ENCODE measurements at regions not wholly inside any gene's neighbourhood (a gene's known extent, or its start where the extent isn't known, plus 50 kb on each side); places are given as distances from the start of the nearest gene placed in this dataset.

DNA sequence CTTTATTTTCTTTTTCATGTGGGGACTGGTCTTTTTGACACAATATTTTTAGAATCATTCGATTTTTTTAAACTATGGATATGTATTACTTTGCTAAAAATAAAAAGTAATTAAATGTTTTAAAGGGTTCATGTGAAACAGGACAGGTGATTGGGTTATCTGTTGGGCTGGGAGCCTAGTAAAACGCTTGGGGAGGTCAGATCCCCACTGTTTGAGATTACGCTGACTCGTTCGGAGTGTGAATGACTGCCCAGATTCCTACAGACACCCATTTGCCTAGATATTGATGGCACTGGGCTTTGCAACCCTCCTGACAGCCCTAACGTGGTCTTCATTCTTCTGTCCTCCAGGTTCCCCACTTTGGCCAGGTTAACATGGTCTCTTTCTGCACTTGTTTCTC is 62.9 kb upstream of the UBASH3B start:
- intact Hi-C loops (cut with micrococcal nuclease) = no loop called here
- no peaks in the 10 kb centered on the region for H4K20me1 ChIP-seq (ENCODE audit: insufficient read depth)
- H3K9ac ChIP-seq (ENCODE audit: low read length) = no peak overlapping the region
- H3K4me3 ChIP-seq (replicated peaks in 1 of 2; ENCODE audit: low read depth in 1 of 2, low read length in 2 of 2) = no peak overlapping the region
- RAD21 ChIA-PET (ENCODE audit: low non-redundant PET in 1 of 2, low total read pairs in 2 of 2, uncharacterized antibody in 2 of 2, unreplicated experiment in 2 of 2) = no interaction called here
- BruUV-seq (replicated peaks) = no TSS peak
- ATAC-seq (no peak), DNase-seq (ENCODE audit: low read depth, low spot score) (no peak)
- TF ChIP-seq RAD21 (IDR thresholded peaks at IDR 0.05; ENCODE audit: low read depth) = no peak
- no peak for TF ChIP-seq SIN3A (IDR thresholded peaks at IDR 0.05; ENCODE audit: low read depth)
- no peak for TF ChIP-seq POLR2A (IDR thresholded peaks at IDR 0.05; ENCODE audit: borderline replicate concordance, extremely low read depth, insufficient read depth, insufficient read length)
- no peak for TF ChIP-seq SRF (IDR thresholded peaks at IDR 0.05; ENCODE audit: low read depth)
- CTCF ChIA-PET = interaction anchor here (1.0 kb wide), 1 partner anchor 10 kb away, joined by 3 read pairs; no protein-coding TSS in a partner anchor
- no peaks in the 10 kb centered on the region for H3K4me1 ChIP-seq (ENCODE audit: control insufficient read depth in 1 of 2, insufficient read depth in 2 of 2, low read length in 2 of 2)
- H3K27me3 ChIP-seq (ENCODE audit: insufficient read depth, low read length) = no peaks in the 10 kb centered on the region
- no peaks in the 10 kb centered on the region for H3K9me2 ChIP-seq (ENCODE audit: insufficient read depth)
- no peak overlapping the region for H3K27ac ChIP-seq (ENCODE audit: low read depth, low read length)
- POLR2A ChIA-PET = no interaction called here
- H2AFZ ChIP-seq (ENCODE audit: low read depth, low read length, poor library complexity, severe bottlenecking) = no peak overlapping the region
- no peaks in the 10 kb centered on the region for H3K9me3 ChIP-seq (ENCODE audit: control insufficient read depth in 1 of 2, insufficient read depth in 1 of 2, low read depth in 1 of 2, low read length in 2 of 2)
- no peak overlapping the region for H3K4me2 ChIP-seq (ENCODE audit: low read length)
- H3K79me2 ChIP-seq (ENCODE audit: insufficient read depth, low read length) = no peaks in the 10 kb centered on the region
- no peaks in the 10 kb centered on the region for H3K36me3 ChIP-seq (ENCODE audit: control insufficient read depth in 1 of 2, insufficient read depth in 2 of 2, low read length in 2 of 2)

DNA sequence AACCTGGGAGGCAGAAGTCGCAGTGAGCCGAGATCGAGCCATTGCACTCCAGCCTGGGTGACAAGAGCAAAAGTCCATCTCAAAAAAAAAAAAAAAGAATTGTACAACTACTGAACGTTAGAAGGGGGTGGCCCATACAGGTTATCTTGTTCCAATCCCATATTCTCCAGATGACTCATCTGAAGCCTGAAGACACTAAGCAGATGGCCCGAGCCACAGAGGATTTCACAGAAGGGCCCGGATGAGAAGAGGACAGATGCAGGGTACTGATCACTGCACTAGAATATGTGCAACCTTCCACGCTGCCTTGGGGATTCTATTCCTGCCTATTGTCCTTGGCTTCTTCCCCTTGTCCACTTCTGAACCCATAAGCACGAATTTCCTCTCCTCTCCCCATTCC is 70.9 kb upstream of the UBASH3B start:
- H3K9me3 ChIP-seq (ENCODE audit: control insufficient read depth in 1 of 2, insufficient read depth in 1 of 2, low read depth in 1 of 2, low read length in 2 of 2) = no peaks in the 10 kb centered on the region; a peak in 1 of 4 replicates
- DNase-seq (ENCODE audit: low read depth, low spot score) = no peak
- H3K4me2 ChIP-seq (ENCODE audit: low read length) = no peak overlapping the region
- H3K4me3 ChIP-seq (replicated peaks in 1 of 2; ENCODE audit: low read depth in 1 of 2, low read length in 2 of 2) = no peak overlapping the region
- peaks cover 5 to 15% of the 10 kb centered on the region in 2 experiments for H3K4me1 ChIP-seq (ENCODE audit: control insufficient read depth in 1 of 2, insufficient read depth in 2 of 2, low read length in 2 of 2)
- CTCF ChIA-PET = no interaction called here
- no peak overlapping the region for H3K27ac ChIP-seq (ENCODE audit: low read depth, low read length)
- no peaks in the 10 kb centered on the region for H3K79me2 ChIP-seq (ENCODE audit: insufficient read depth, low read length)
- no TSS peak for BruUV-seq (replicated peaks)
- H3K36me3 ChIP-seq (ENCODE audit: control insufficient read depth in 1 of 2, insufficient read depth in 2 of 2, low read length in 2 of 2) = no peaks in the 10 kb centered on the region
- no peak overlapping the region for H3K9ac ChIP-seq (ENCODE audit: low read length)
- H4K20me1 ChIP-seq (ENCODE audit: insufficient read depth) = no peaks in the 10 kb centered on the region
- H3K27me3 ChIP-seq (ENCODE audit: insufficient read depth, low read length) = no peaks in the 10 kb centered on the region
- no peaks in the 10 kb centered on the region for H3K9me2 ChIP-seq (ENCODE audit: insufficient read depth)
- RAD21 ChIA-PET (ENCODE audit: low non-redundant PET in 1 of 2, low total read pairs in 2 of 2, uncharacterized antibody in 2 of 2, unreplicated experiment in 2 of 2) = no interaction called here
- POLR2A ChIA-PET = interaction anchor here (0.7 kb wide), 1 partner anchor 930 kb away, joined by 5 read pairs; no protein-coding TSS in a partner anchor
- intact Hi-C loops (cut with micrococcal nuclease) = loop anchor here (5.0 to 10.0 kb wide), 2 partner anchors 468 to 930 kb away; no protein-coding TSS in a partner anchor
- ATAC-seq = no peak
- H2AFZ ChIP-seq (ENCODE audit: low read depth, low read length, poor library complexity, severe bottlenecking) = no peak overlapping the region
- no peak for TF ChIP-seq FOSL1 (IDR thresholded peaks at IDR 0.05; ENCODE audit: low read depth)
- no peak for TF ChIP-seq CBX3 (IDR thresholded peaks at IDR 0.05; ENCODE audit: low read depth)
- TF ChIP-seq TCF7L2 (IDR thresholded peaks at IDR 0.05; ENCODE audit: borderline replicate concordance, extremely low read depth, insufficient read depth, insufficient read length) = no peak
- TF ChIP-seq ATF3 (IDR thresholded peaks at IDR 0.05) = no peak
- TF ChIP-seq, protein P1, sequence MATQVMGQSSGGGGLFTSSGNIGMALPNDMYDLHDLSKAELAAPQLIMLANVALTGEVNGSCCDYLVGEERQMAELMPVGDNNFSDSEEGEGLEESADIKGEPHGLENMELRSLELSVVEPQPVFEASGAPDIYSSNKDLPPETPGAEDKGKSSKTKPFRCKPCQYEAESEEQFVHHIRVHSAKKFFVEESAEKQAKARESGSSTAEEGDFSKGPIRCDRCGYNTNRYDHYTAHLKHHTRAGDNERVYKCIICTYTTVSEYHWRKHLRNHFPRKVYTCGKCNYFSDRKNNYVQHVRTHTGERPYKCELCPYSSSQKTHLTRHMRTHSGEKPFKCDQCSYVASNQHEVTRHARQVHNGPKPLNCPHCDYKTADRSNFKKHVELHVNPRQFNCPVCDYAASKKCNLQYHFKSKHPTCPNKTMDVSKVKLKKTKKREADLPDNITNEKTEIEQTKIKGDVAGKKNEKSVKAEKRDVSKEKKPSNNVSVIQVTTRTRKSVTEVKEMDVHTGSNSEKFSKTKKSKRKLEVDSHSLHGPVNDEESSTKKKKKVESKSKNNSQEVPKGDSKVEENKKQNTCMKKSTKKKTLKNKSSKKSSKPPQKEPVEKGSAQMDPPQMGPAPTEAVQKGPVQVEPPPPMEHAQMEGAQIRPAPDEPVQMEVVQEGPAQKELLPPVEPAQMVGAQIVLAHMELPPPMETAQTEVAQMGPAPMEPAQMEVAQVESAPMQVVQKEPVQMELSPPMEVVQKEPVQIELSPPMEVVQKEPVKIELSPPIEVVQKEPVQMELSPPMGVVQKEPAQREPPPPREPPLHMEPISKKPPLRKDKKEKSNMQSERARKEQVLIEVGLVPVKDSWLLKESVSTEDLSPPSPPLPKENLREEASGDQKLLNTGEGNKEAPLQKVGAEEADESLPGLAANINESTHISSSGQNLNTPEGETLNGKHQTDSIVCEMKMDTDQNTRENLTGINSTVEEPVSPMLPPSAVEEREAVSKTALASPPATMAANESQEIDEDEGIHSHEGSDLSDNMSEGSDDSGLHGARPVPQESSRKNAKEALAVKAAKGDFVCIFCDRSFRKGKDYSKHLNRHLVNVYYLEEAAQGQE (IDR thresholded peaks at IDR 0.05; ENCODE audit: low read depth) = no peak
- no peak for TF ChIP-seq EZH2phosphoT487 (IDR thresholded peaks at IDR 0.05; ENCODE audit: borderline replicate concordance)
- TF ChIP-seq, protein P2, sequence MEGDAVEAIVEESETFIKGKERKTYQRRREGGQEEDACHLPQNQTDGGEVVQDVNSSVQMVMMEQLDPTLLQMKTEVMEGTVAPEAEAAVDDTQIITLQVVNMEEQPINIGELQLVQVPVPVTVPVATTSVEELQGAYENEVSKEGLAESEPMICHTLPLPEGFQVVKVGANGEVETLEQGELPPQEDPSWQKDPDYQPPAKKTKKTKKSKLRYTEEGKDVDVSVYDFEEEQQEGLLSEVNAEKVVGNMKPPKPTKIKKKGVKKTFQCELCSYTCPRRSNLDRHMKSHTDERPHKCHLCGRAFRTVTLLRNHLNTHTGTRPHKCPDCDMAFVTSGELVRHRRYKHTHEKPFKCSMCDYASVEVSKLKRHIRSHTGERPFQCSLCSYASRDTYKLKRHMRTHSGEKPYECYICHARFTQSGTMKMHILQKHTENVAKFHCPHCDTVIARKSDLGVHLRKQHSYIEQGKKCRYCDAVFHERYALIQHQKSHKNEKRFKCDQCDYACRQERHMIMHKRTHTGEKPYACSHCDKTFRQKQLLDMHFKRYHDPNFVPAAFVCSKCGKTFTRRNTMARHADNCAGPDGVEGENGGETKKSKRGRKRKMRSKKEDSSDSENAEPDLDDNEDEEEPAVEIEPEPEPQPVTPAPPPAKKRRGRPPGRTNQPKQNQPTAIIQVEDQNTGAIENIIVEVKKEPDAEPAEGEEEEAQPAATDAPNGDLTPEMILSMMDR (IDR thresholded peaks at IDR 0.05 in 2 of 3, conservative IDR thresholded peaks at IDR 0.05 in 1 of 3; ENCODE audit: borderline replicate concordance in 1 of 3, insufficient read depth in 1 of 3, low read depth in 2 of 3, low read length in 2 of 3) = no peak
- no peak for TF ChIP-seq POLR2A (IDR thresholded peaks at IDR 0.05; ENCODE audit: borderline replicate concordance, extremely low read depth, insufficient read depth, insufficient read length)
- TF ChIP-seq POLR2AphosphoS5 (IDR thresholded peaks at IDR 0.05; ENCODE audit: low read depth, low read length) = no peak
- no peak for TF ChIP-seq EGR1 (IDR thresholded peaks at IDR 0.05; ENCODE audit: low read depth)
- no peak for TF ChIP-seq MAX (IDR thresholded peaks at IDR 0.05)
- TF ChIP-seq ZNF274 (IDR thresholded peaks at IDR 0.05; ENCODE audit: low read depth, low read length) = no peak
- TF ChIP-seq JUND (IDR thresholded peaks at IDR 0.05) = no peak
- TF ChIP-seq SRF (IDR thresholded peaks at IDR 0.05; ENCODE audit: low read depth) = no peak
- no peak for TF ChIP-seq RAD21 (IDR thresholded peaks at IDR 0.05; ENCODE audit: low read depth)

Measured in HCT116 (cell line).